ENCODE measurements at regions not wholly inside any gene's neighbourhood (a gene's known extent, or its start where the extent isn't known, plus 50 kb on each side); places are given as distances from the start of the nearest gene placed in this dataset.

GRCh38 chr12:92574911-92575570 is 127.7 kb upstream of the PLEKHG7 start:
- TF ChIP-seq CTCF (conservative IDR thresholded peaks at IDR 0.05; ENCODE audit: low read depth, low read length) (no peak), EZH2 (IDR thresholded peaks at IDR 0.05; ENCODE audit: borderline replicate concordance, low read depth, low read length, poor library complexity, severe bottlenecking) (no peak)

All from A673 (cell line).